Peyer's patch (tissue), 4 donors: ENCODE measurements at regions not wholly inside any gene's neighbourhood (a gene's known extent, or its start where the extent isn't known, plus 50 kb on each side); places are given as distances from the start of the nearest gene placed in this dataset.

Source experiments
- CTCF ChIP-seq, 6 experiments: fragments of 450-650 bp in 4 of 6; fragments of 200-600 bp in 2 of 6; sonication (generic) in 1 of 6; IDR thresholded peaks; one replicate each; pipeline ENCODE4 v1.5.1; 2017 to 2019; ENCODE audit warnings: antibody characterized with exemption in 6 of 6, mild to moderate bottlenecking in 3 of 6, moderate library complexity in 1 of 6
- POLR2A ChIP-seq, 2 donors: fragments of 450-650 bp; IDR thresholded peaks; one replicate each; pipeline ENCODE4 v1.5.1; 2017; ENCODE audit warnings: antibody characterized with exemption in 2 of 2, mild to moderate bottlenecking in 2 of 2, moderate library complexity in 2 of 2

GRCh38 chr3:44050867-44051266, 190.8 kb upstream of the TOPAZ1 start:
- TF ChIP-seq CTCF (IDR thresholded peaks at IDR 0.05) (no peak), POLR2A (IDR thresholded peaks at IDR 0.05) (no peak)
